ENCODE measurements at regions not wholly inside any gene's neighbourhood (a gene's known extent, or its start where the extent isn't known, plus 50 kb on each side); places are given as distances from the start of the nearest gene placed in this dataset.
"Not testable (repeated sequence)": the region's sequence is repeated elsewhere in the genome, so short reads cannot be mapped to it uniquely, and the experiment has no call there.

DNA sequence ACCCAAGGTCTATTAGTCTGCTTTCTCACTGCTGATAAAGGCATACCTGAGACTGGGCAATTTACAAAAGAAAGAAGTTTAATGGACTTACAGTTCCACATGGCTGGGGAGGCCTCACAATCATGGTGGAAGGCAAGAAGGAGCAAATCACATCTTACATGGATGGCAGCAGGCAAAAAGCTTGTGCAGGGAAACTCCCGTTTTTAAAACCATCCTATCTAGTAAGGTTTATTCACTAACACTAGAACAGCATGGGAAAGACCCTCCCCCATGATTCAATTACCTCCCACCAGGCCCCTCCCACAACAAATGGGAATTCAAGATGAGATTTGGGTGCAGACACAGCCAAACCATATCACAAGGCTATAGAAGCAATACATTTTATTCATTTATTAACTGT lies 1921.4 kb downstream of the PCDH9 start:
- TF ChIP-seq, protein P1, sequence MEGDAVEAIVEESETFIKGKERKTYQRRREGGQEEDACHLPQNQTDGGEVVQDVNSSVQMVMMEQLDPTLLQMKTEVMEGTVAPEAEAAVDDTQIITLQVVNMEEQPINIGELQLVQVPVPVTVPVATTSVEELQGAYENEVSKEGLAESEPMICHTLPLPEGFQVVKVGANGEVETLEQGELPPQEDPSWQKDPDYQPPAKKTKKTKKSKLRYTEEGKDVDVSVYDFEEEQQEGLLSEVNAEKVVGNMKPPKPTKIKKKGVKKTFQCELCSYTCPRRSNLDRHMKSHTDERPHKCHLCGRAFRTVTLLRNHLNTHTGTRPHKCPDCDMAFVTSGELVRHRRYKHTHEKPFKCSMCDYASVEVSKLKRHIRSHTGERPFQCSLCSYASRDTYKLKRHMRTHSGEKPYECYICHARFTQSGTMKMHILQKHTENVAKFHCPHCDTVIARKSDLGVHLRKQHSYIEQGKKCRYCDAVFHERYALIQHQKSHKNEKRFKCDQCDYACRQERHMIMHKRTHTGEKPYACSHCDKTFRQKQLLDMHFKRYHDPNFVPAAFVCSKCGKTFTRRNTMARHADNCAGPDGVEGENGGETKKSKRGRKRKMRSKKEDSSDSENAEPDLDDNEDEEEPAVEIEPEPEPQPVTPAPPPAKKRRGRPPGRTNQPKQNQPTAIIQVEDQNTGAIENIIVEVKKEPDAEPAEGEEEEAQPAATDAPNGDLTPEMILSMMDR (IDR thresholded peaks at IDR 0.05; ENCODE audit: low read depth, low read length, missing input control) = not testable (repeated sequence)
- TF ChIP-seq, protein P2, sequence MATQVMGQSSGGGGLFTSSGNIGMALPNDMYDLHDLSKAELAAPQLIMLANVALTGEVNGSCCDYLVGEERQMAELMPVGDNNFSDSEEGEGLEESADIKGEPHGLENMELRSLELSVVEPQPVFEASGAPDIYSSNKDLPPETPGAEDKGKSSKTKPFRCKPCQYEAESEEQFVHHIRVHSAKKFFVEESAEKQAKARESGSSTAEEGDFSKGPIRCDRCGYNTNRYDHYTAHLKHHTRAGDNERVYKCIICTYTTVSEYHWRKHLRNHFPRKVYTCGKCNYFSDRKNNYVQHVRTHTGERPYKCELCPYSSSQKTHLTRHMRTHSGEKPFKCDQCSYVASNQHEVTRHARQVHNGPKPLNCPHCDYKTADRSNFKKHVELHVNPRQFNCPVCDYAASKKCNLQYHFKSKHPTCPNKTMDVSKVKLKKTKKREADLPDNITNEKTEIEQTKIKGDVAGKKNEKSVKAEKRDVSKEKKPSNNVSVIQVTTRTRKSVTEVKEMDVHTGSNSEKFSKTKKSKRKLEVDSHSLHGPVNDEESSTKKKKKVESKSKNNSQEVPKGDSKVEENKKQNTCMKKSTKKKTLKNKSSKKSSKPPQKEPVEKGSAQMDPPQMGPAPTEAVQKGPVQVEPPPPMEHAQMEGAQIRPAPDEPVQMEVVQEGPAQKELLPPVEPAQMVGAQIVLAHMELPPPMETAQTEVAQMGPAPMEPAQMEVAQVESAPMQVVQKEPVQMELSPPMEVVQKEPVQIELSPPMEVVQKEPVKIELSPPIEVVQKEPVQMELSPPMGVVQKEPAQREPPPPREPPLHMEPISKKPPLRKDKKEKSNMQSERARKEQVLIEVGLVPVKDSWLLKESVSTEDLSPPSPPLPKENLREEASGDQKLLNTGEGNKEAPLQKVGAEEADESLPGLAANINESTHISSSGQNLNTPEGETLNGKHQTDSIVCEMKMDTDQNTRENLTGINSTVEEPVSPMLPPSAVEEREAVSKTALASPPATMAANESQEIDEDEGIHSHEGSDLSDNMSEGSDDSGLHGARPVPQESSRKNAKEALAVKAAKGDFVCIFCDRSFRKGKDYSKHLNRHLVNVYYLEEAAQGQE (IDR thresholded peaks at IDR 0.05) = not testable (repeated sequence)
- not testable (repeated sequence) for TF ChIP-seq FOXA1, JUND (IDR thresholded peaks at IDR 0.05)

Data from liver (tissue), 3 donors.